Smooth muscle cell (in vitro differentiated cells): ENCODE measurements at regions not wholly inside any gene's neighbourhood (a gene's known extent, or its start where the extent isn't known, plus 50 kb on each side); places are given as distances from the start of the nearest gene placed in this dataset.

Experiments used
- DNase-seq: peaks from one replicate; lab custom pipeline; 2025; ENCODE audit not compliant: unreplicated experiment; lab: John Stamatoyannopoulos, UW
- H2AFZ ChIP-seq: fragments of 200-600 bp; sonication (generic); 2 replicates; pipeline ENCODE4 v1.6.0; 2016; ENCODE audit warnings: antibody characterized with exemption, low read depth, mild to moderate bottlenecking
- H3F3A ChIP-seq: fragments of 200-600 bp; sonication (generic); 2 replicates; pipeline ENCODE4 v1.6.0; 2017; ENCODE audit warnings: antibody characterized with exemption, low read depth
- H3K27ac ChIP-seq: fragments of 200-600 bp; sonication (generic); 2 replicates; pipeline ENCODE4 v1.5.1; 2016; ENCODE audit warnings: low read depth, mild to moderate bottlenecking
- H3K27me3 ChIP-seq: fragments of 200-600 bp; sonication (generic); 2 replicates; pipeline ENCODE4 v1.6.1; 2016; ENCODE audit warnings: low read depth, mild to moderate bottlenecking
- H3K36me3 ChIP-seq: fragments of 200-600 bp; sonication (generic); 2 replicates; pipeline ENCODE4 v1.5.1; 2016; ENCODE audit warnings: low read depth
- H3K4me1 ChIP-seq: fragments of 200-600 bp; sonication (generic); 2 replicates; pipeline ENCODE4 v1.5.1; 2016; ENCODE audit warnings: low read depth
- H3K4me2 ChIP-seq: fragments of 200-600 bp; sonication (generic); 2 replicates; pipeline ENCODE4 v1.6.0; 2016; ENCODE audit warnings: mild to moderate bottlenecking
- H3K4me3 ChIP-seq: fragments of 200-600 bp; sonication (generic); 2 replicates; pipeline ENCODE4 v1.5.1; 2016; ENCODE audit warnings: mild to moderate bottlenecking
- H3K79me2 ChIP-seq: fragments of 200-600 bp; sonication (generic); 2 replicates; pipeline ENCODE4 v1.6.0; 2016; ENCODE audit warnings: low read depth, mild to moderate bottlenecking
- H3K9ac ChIP-seq: fragments of 200-600 bp; sonication (generic); 2 replicates; pipeline ENCODE4 v1.6.0; 2016; ENCODE audit warnings: low read depth
- H3K9me3 ChIP-seq: fragments of 200-600 bp; sonication (generic); replicated peaks from 2 replicates; pipeline ENCODE4 v1.5.1; 2016; ENCODE audit warnings: low read depth
- H4K20me1 ChIP-seq: fragments of 200-600 bp; sonication (generic); 2 replicates; pipeline ENCODE4 v1.6.0; 2016; ENCODE audit warnings: low read depth
- CTCF ChIP-seq: fragments of 200-600 bp; sonication (generic); IDR thresholded peaks from 2 replicates; pipeline ENCODE4 v1.5.1; 2017; ENCODE audit warnings: borderline replicate concordance, mild to moderate bottlenecking, antibody characterized with exemption; ENCODE audit not compliant: insufficient read depth, poor library complexity, severe bottlenecking
- WGBS: methylation state at CpG from one replicate; pipeline ENCODE4 v1.1.7; 2016; ENCODE audit warnings: low lambda C conversion rate; 5-methylcytosine and 5-hydroxymethylcytosine counted together

DNA sequence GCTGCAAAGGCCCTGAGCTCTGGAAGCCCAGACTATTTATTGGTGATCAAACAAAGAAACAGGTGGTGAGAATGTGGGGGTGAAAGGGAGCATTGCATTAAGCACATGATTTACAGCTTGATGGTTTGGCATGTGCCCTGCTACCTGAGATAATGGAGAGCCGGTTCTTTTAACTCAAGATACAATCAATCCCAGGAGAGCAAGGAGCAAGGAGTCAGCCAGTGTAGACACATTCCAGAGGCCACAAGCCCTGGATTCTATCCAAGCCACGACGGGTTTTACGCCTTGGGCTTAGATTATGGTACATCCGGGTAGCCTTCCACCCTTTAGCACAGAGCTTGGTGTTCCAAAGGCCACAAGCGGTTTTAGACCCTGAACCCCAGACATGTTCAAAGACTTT, 292.2 kb downstream of the CYLC2 start:
- Histone ChIP-seq H3K9ac (no peak overlapping the region), H3K36me3 (no peaks in the 10 kb centered on the region), H3K27ac (no peak overlapping the region), H3K79me2 (no peaks in the 10 kb centered on the region), H2AFZ (no peak overlapping the region), H4K20me1 (no peaks in the 10 kb centered on the region), H3K4me1 (no peaks in the 10 kb centered on the region), H3K9me3 (no peaks in the 10 kb centered on the region), H3F3A (no peaks in the 10 kb centered on the region), H3K27me3 (no peaks in the 10 kb centered on the region), H3K4me2 (no peak overlapping the region), H3K4me3 (no peak overlapping the region)
- no peak for TF ChIP-seq CTCF
- no peak for DNase-seq
- 65% methylated on average over 6 of the region's 6 CpGs for WGBS

GRCh38 chr9:103296189-103296588, 301.1 kb downstream of the CYLC2 start:
- Histone ChIP-seq H3K36me3 (no peaks in the 10 kb centered on the region), H3K79me2 (no peaks in the 10 kb centered on the region), H3K27me3 (no peaks in the 10 kb centered on the region), H3F3A (no peaks in the 10 kb centered on the region), H2AFZ (no peak overlapping the region), H3K9ac (no peak overlapping the region), H3K4me3 (no peak overlapping the region), H3K9me3 (no peaks in the 10 kb centered on the region), H3K4me2 (no peak overlapping the region), H4K20me1 (no peaks in the 10 kb centered on the region), H3K27ac (no peak overlapping the region), H3K4me1 (no peaks in the 10 kb centered on the region)
- TF ChIP-seq CTCF = no peak
- 71% methylated on average over 1 of the region's 1 CpG for WGBS
- DNase-seq = no peak

GRCh38 chr9:103301051-103301450, 305.9 kb downstream of the CYLC2 start:
- Histone ChIP-seq H3K4me2 (no peak overlapping the region), H2AFZ (no peak overlapping the region), H3K9me3 (no peaks in the 10 kb centered on the region), H3F3A (no peaks in the 10 kb centered on the region), H3K27ac (no peak overlapping the region), H4K20me1 (no peaks in the 10 kb centered on the region), H3K4me1 (no peaks in the 10 kb centered on the region), H3K79me2 (no peaks in the 10 kb centered on the region), H3K36me3 (no peaks in the 10 kb centered on the region), H3K27me3 (no peaks in the 10 kb centered on the region), H3K9ac (no peak overlapping the region), H3K4me3 (no peak overlapping the region)
- DNase-seq = no peak
- TF ChIP-seq CTCF = no peak
- WGBS = 73% methylated on average over 2 of the region's 2 CpGs

DNA sequence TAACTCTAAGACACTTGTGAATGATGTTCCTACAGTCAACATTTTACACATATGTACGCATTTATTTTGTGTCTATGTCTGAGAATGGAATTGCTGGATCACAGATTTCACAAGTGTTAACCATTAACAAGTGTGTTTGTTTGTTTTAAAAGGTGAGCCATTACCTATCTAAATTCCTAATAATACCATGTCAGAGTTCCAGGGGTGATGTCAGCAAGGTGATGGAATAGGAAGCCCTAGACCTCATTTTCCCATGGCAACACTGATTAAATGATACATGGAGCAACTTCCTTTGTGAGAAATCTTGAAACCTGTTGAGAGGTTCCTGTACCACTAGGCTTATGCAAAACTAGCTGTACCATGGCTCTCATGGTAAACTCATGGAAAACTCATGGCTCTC, 309.7 kb downstream of the CYLC2 start:
- no peak overlapping the region for H3K4me3 ChIP-seq
- H3K9me3 ChIP-seq = no peaks in the 10 kb centered on the region
- DNase-seq = no peak
- no peaks in the 10 kb centered on the region for H4K20me1 ChIP-seq
- H2AFZ ChIP-seq = no peak overlapping the region
- no peaks in the 10 kb centered on the region for H3F3A ChIP-seq
- H3K27me3 ChIP-seq = no peaks in the 10 kb centered on the region
- no peak overlapping the region for H3K4me2 ChIP-seq
- 70% methylated on average over 1 of the region's 1 CpG for WGBS
- no peaks in the 10 kb centered on the region for H3K79me2 ChIP-seq
- no peaks in the 10 kb centered on the region for H3K36me3 ChIP-seq
- no peak for TF ChIP-seq CTCF
- H3K4me1 ChIP-seq = no peaks in the 10 kb centered on the region
- no peak overlapping the region for H3K27ac ChIP-seq
- no peak overlapping the region for H3K9ac ChIP-seq
